ENCODE measurements at regions not wholly inside any gene's neighbourhood (a gene's known extent, or its start where the extent isn't known, plus 50 kb on each side); places are given as distances from the start of the nearest gene placed in this dataset.

DNA sequence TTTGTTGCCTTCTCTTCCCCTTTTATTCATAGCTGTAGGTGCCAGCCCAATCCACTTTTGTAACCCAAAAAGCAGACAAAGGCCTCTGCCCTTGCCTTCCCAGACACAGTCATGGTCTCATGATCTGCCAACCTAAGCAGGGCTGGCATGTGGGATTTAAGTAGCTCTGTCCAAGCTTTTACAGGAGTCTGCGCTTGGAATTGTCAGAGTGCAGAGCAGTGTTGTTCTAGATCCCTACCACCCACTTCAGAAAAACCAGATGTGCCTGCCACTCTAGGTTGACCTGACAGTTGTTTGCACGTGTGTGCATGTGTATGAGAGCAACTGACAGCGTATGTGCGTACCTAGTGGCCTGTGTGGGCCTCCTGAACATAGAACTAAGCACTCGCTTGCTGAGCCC, 87.8 kb upstream of the SPRY4 start:
- TF ChIP-seq, protein P1, sequence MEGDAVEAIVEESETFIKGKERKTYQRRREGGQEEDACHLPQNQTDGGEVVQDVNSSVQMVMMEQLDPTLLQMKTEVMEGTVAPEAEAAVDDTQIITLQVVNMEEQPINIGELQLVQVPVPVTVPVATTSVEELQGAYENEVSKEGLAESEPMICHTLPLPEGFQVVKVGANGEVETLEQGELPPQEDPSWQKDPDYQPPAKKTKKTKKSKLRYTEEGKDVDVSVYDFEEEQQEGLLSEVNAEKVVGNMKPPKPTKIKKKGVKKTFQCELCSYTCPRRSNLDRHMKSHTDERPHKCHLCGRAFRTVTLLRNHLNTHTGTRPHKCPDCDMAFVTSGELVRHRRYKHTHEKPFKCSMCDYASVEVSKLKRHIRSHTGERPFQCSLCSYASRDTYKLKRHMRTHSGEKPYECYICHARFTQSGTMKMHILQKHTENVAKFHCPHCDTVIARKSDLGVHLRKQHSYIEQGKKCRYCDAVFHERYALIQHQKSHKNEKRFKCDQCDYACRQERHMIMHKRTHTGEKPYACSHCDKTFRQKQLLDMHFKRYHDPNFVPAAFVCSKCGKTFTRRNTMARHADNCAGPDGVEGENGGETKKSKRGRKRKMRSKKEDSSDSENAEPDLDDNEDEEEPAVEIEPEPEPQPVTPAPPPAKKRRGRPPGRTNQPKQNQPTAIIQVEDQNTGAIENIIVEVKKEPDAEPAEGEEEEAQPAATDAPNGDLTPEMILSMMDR (conservative IDR thresholded peaks at IDR 0.05; ENCODE audit: low read depth, low read length), result no peak
- TF ChIP-seq EZH2 (IDR thresholded peaks at IDR 0.05; ENCODE audit: low read length, unreplicated experiment) (no peak), EZH2phosphoT487 (IDR thresholded peaks at IDR 0.05; ENCODE audit: borderline replicate concordance, low read length) (no peak)

All from PC-3 (cell line).